ENCODE measurements at regions not wholly inside any gene's neighbourhood (a gene's known extent, or its start where the extent isn't known, plus 50 kb on each side); places are given as distances from the start of the nearest gene placed in this dataset.

DNA sequence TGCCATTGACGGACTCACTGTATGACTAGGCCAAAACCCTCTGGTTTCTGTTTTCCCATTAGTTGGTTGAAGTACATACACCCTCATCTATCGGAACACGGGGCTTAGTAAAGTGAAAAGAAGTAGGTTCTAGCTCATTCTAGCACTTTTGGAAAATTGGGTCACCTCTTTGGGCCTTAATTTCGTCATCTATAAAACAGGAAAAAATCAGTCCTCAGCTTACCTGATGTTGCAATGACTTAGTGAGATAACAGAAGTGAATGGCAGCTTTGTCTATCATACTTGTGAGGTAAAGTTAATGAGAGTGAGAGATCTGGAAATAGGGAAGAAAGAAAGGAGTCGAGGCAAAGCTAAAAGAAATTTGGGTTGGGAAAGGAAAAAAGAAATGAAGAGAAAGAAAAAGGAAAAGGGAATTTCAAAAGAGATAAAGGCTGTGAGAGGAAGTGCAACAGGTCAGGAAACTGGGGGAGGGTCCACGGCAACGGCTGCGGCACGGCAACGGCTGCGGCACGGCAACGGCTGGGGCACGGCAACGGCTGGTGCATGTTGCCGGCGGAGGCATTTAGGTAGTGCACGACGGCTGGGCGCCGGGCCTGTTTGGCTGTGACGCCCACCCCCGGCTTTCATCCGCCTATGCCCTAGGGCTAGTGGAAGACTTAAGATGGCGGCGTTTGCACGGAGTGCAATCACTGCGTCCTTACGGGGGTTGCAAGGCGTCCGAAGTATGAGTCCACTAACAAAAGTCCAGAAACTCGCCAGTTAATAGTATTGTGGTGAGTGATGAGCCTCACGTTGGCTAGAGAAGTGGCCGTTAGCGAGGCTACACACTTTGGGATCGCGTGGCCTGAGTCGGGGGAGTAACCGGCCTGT is 91.4 kb upstream of the XIST start (continued):
- TF ChIP-seq, protein P1, sequence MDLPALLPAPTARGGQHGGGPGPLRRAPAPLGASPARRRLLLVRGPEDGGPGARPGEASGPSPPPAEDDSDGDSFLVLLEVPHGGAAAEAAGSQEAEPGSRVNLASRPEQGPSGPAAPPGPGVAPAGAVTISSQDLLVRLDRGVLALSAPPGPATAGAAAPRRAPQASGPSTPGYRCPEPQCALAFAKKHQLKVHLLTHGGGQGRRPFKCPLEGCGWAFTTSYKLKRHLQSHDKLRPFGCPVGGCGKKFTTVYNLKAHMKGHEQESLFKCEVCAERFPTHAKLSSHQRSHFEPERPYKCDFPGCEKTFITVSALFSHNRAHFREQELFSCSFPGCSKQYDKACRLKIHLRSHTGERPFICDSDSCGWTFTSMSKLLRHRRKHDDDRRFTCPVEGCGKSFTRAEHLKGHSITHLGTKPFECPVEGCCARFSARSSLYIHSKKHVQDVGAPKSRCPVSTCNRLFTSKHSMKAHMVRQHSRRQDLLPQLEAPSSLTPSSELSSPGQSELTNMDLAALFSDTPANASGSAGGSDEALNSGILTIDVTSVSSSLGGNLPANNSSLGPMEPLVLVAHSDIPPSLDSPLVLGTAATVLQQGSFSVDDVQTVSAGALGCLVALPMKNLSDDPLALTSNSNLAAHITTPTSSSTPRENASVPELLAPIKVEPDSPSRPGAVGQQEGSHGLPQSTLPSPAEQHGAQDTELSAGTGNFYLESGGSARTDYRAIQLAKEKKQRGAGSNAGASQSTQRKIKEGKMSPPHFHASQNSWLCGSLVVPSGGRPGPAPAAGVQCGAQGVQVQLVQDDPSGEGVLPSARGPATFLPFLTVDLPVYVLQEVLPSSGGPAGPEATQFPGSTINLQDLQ (CRISPR knock-in tag; IDR thresholded peaks at IDR 0.05) = peak; percentile 51; the same call in 1 of the 2 replicates
- TF ChIP-seq HMG20A (CRISPR knock-in tag; IDR thresholded peaks at IDR 0.05; ENCODE audit: borderline replicate concordance) (no peak; the same call in 1 of the 2 replicates), SATB2 (CRISPR knock-in tag; IDR thresholded peaks at IDR 0.05) (no peak), ZNF660 (CRISPR knock-in tag; IDR thresholded peaks at IDR 0.05; ENCODE audit: borderline replicate concordance, low read depth) (no peak), NCOR1 (IDR thresholded peaks at IDR 0.05; ENCODE audit: borderline replicate concordance, low read length) (peak; percentile 42; the same call in 1 of the 2 replicates), ZNF737 (CRISPR knock-in tag; IDR thresholded peaks at IDR 0.05; ENCODE audit: borderline replicate concordance) (no peak), POGK (CRISPR knock-in tag; conservative IDR thresholded peaks at IDR 0.05) (0 out of 2 replicates have a peak, but pooled peaks have one; percentile 50), MNT (IDR thresholded peaks at IDR 0.05) (peak; percentile 21; the same call in 1 of the 2 replicates), SKIL (CRISPR knock-in tag; IDR thresholded peaks at IDR 0.05; ENCODE audit: borderline replicate concordance) (no peak), NCOA1 (CRISPR knock-in tag; IDR thresholded peaks at IDR 0.05) (no peak), ZNF652 (CRISPR knock-in tag; IDR thresholded peaks at IDR 0.05; ENCODE audit: borderline replicate concordance, low read depth) (no peak; the same call in 1 of the 2 replicates)
- TF ChIP-seq, protein P2, sequence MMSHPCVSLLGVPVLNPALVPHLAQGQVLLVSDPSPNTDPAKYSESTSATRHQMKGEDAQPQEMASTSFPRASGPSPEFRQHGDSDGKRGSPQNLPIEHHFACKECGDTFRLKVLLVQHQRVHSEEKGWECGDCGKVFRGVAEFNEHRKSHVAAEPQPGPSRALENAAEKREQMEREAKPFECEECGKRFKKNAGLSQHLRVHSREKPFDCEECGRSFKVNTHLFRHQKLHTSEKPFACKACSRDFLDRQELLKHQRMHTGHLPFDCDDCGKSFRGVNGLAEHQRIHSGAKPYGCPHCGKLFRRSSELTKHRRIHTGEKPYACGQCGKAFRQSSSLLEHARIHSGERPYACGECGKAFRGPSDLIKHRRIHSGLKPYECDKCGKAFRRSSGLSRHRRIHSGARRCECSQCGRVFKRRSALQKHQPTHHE (CRISPR knock-in tag; IDR thresholded peaks at IDR 0.05; ENCODE audit: borderline replicate concordance) = no peak; the same call in 1 of the 2 replicates
- TF ChIP-seq, protein P3, sequence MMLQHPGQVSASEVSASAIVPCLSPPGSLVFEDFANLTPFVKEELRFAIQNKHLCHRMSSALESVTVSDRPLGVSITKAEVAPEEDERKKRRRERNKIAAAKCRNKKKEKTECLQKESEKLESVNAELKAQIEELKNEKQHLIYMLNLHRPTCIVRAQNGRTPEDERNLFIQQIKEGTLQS (CRISPR knock-in tag; IDR thresholded peaks at IDR 0.05) = 0 out of 2 replicates have a peak, but pooled peaks have one; percentile 30
- TF ChIP-seq, protein P4, sequence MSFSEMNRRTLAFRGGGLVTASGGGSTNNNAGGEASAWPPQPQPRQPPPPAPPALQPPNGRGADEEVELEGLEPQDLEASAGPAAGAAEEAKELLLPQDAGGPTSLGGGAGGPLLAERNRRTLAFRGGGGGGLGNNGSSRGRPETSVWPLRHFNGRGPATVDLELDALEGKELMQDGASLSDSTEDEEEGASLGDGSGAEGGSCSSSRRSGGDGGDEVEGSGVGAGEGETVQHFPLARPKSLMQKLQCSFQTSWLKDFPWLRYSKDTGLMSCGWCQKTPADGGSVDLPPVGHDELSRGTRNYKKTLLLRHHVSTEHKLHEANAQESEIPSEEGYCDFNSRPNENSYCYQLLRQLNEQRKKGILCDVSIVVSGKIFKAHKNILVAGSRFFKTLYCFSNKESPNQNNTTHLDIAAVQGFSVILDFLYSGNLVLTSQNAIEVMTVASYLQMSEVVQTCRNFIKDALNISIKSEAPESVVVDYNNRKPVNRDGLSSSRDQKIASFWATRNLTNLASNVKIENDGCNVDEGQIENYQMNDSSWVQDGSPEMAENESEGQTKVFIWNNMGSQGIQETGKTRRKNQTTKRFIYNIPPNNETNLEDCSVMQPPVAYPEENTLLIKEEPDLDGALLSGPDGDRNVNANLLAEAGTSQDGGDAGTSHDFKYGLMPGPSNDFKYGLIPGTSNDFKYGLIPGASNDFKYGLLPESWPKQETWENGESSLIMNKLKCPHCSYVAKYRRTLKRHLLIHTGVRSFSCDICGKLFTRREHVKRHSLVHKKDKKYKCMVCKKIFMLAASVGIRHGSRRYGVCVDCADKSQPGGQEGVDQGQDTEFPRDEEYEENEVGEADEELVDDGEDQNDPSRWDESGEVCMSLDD (CRISPR knock-in tag; IDR thresholded peaks at IDR 0.05; ENCODE audit: borderline replicate concordance) = no peak
